Ovary (tissue), 7 donors: ENCODE measurements at regions not wholly inside any gene's neighbourhood (a gene's known extent, or its start where the extent isn't known, plus 50 kb on each side); places are given as distances from the start of the nearest gene placed in this dataset.
"Not testable (repeated sequence)": the region's sequence is repeated elsewhere in the genome, so short reads cannot be mapped to it uniquely, and the experiment has no call there.

Source experiments
- DNase-seq, 5 donors: peaks; one replicate each; pipeline ENCODE4 v3.0.0-alpha.2; 2019 to 2020
- H3K27ac ChIP-seq, 2 donors: fragments of 200-600 bp; one replicate each; pipeline versions ENCODE4 v1.5.1 to v1.8.0; 2019 to 2022
- H3K27me3 ChIP-seq: fragments of 200-600 bp; one replicate; pipeline ENCODE4 v1.8.0; 2022
- H3K36me3 ChIP-seq: fragments of 200-600 bp; sonication (generic); one replicate; pipeline ENCODE4 v1.5.1; 2019
- H3K4me1 ChIP-seq: one replicate; pipeline ENCODE4 v1.8.1; 2013; ENCODE audit warnings: mild to moderate bottlenecking, moderate library complexity; ENCODE audit not compliant: insufficient read depth
- H3K4me3 ChIP-seq: fragments of 200-600 bp; sonication (generic); one replicate; pipeline ENCODE4 v1.5.1; 2017
- H3K9me3 ChIP-seq, 2 donors: fragments of 200-600 bp in 1 of 2; sonication (generic) in 1 of 2; one replicate each; pipeline versions ENCODE4 v1.5.1 to v1.8.1; 2013 to 2019; ENCODE audit warnings: mild to moderate bottlenecking in 1 of 2, moderate library complexity in 1 of 2
- EP300 ChIP-seq: sonication (generic); formaldehyde crosslinking; IDR thresholded peaks from one replicate; pipeline ENCODE4 v1.6.1; 2017; ENCODE audit warnings: antibody characterized with exemption
- POLR2A ChIP-seq: fragments of 450-650 bp; IDR thresholded peaks from one replicate; pipeline ENCODE4 v1.6.1; 2017; ENCODE audit warnings: antibody characterized with exemption, mild to moderate bottlenecking, moderate library complexity
- WGBS, 3 donors: extraction: QIAGEN DNeasy Blood & Tissue Kit in 1 of 3; methylation state at CpG; one replicate each; pipeline versions ENCODE4 v1.1.5 to v1.1.7; 2013 to 2017; 5-methylcytosine and 5-hydroxymethylcytosine counted together
- intact Hi-C, 4 donors: fragments of 100-400 bp; cut with DNase I; formaldehyde crosslinking; loops; one replicate each; pipeline versions ENCODE4 v1.11.0 to v1.15.1; 2022 to 2023
- TF ChIP-seq, protein P1 (sequence below), 3 donors: fragments of 450-650 bp in 2 of 3; fragments of 200-600 bp in 1 of 3; IDR thresholded peaks; one replicate each; pipeline versions ENCODE4 v1.5.1 to v1.8.0; 2016 to 2022; ENCODE audit warnings: antibody characterized with exemption in 3 of 3, mild to moderate bottlenecking in 1 of 3
- donor health status: DM: no; HTN: no; CAD: no; lungs with moderate emphysema.
- donor health status: DM: no; HTN: no; CAD: no.
- donor health status: Bipolar disorder and iron deficiency.
- donor health status: DM: no; HTN: no; CAD: no.
- donor health status: DM: yes; HTN: yes; CAD: no.

DNA sequence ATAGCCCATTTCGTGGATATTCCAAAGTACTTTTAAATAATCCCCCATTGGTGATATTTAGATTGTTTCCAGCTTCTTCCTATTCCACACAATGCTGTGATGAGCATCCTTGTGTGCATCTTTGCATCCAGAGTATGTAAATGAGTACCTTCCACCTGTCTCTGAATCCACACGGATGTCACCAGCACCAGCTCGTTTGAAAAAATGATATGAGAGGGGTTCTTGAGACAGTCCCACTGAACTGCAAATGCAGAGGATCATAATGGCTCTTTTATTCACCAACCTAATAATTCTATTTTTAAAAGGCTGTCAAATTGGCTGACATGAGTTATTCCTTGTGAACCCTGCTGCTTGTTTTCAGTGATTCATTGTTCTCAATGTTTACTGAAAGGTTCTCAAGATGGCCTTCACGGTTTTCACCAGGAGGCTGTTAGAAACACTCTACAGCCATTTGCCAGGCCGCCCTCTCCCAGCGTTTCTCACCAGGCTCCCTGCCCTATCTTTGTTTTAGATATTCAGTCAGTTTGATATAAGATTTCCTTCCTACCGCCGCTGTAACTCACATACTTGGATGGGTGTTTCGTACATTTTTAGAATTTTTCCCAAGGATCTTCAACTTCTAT, 96.7 kb upstream of the PTPRG start:
- no peak for DNase-seq
- Histone ChIP-seq H3K9me3 (no peaks in the 10 kb centered on the region), H3K4me3 (no peak overlapping the region), H3K36me3 (no peaks in the 10 kb centered on the region), H3K27ac (no peak overlapping the region), H3K27me3 (no peaks in the 10 kb centered on the region), H3K4me1 (no peaks in the 10 kb centered on the region)
- 25 to 34% (median 31%) methylated on average over 9 of the region's 9 CpGs for WGBS, 3 donors
- TF ChIP-seq POLR2A (no peak), EP300 (no peak)
- TF ChIP-seq, protein P1, sequence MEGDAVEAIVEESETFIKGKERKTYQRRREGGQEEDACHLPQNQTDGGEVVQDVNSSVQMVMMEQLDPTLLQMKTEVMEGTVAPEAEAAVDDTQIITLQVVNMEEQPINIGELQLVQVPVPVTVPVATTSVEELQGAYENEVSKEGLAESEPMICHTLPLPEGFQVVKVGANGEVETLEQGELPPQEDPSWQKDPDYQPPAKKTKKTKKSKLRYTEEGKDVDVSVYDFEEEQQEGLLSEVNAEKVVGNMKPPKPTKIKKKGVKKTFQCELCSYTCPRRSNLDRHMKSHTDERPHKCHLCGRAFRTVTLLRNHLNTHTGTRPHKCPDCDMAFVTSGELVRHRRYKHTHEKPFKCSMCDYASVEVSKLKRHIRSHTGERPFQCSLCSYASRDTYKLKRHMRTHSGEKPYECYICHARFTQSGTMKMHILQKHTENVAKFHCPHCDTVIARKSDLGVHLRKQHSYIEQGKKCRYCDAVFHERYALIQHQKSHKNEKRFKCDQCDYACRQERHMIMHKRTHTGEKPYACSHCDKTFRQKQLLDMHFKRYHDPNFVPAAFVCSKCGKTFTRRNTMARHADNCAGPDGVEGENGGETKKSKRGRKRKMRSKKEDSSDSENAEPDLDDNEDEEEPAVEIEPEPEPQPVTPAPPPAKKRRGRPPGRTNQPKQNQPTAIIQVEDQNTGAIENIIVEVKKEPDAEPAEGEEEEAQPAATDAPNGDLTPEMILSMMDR (IDR thresholded peaks at IDR 0.05) = no peak
- intact Hi-C loops = no loop called here

DNA sequence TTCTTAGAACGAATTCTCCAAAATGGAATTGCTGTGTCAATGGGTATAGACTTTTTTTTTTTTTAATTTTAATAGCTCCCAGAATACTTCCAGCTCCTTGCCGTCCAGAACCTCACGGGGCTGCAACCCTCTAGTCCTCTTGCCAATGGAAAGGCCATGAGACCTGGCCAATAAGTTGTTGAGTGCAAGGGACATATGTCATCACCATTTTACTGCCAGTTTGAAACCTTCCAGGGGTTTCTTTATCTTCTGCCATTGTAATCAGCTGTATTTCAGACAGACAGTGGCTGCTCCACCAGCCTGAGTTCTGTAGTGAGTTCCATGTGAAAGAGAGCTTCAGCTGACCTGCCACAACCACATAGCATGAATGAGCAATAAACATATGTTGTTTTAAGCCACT, 95.0 kb upstream of the PTPRG start:
- H3K4me1 ChIP-seq = no peaks in the 10 kb centered on the region
- DNase-seq = no peak
- WGBS, 3 donors = 61 to 90% (median 69%) methylated on average over 3 of the region's 3 CpGs
- TF ChIP-seq POLR2A (no peak), EP300 (no peak)
- TF ChIP-seq, protein P1 (IDR thresholded peaks at IDR 0.05) = no peak
- no peaks in the 10 kb centered on the region for H3K9me3 ChIP-seq
- intact Hi-C loops = no loop called here
- H3K36me3 ChIP-seq = no peaks in the 10 kb centered on the region
- no peak overlapping the region for H3K27ac ChIP-seq
- no peaks in the 10 kb centered on the region for H3K27me3 ChIP-seq
- H3K4me3 ChIP-seq = no peak overlapping the region

DNA sequence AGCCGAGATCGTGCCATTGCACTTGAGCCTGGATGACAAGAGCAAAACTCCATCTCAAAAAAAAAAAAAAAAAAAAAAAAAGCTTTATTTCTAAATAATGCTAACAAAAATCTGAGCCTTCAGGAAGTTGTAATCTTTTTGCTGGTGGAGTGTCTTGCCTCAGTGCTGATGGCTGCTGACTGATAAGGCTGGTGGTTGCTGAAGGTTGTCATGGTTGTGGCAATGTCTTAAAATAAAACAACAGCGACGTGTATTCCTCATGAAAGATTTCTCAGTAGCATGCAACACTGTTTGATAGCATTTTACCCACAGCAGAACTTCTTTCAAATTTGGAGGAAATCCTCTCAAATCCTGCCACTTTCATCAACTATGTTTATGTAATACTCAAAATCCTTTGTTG, 77.4 kb upstream of the PTPRG start:
- 93 to 95% (median 94%) methylated on average over 4 of the region's 4 CpGs for WGBS, 3 donors
- intact Hi-C loops = no loop called here
- Histone ChIP-seq H3K27me3 (no peaks in the 10 kb centered on the region), H3K27ac (no peak overlapping the region), H3K4me1 (no peaks in the 10 kb centered on the region), H3K4me3 (no peak overlapping the region), H3K36me3 (no peaks in the 10 kb centered on the region), H3K9me3 (no peaks in the 10 kb centered on the region)
- DNase-seq = no peak
- TF ChIP-seq POLR2A (no peak), EP300 (no peak)
- TF ChIP-seq, protein P1 (IDR thresholded peaks at IDR 0.05) = no peak

DNA sequence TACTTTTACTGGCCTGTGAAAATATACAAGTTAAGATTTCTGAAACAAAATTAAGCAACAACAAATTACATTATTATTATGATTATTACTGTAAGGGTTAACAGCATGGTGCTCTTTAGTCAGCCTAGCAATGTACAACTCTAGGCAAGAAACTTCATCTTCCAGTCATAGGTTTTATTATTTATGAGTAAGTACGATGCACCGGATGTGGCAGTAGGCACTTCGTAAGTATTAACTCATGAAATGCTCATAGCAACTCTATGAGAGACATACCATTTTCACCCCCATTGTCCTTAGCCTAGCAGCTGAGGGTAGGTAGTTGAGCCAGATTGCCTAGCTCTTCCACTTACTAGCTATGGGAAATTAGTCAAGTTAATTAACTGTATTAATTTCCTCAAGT, 68.0 kb upstream of the PTPRG start:
- Histone ChIP-seq H3K4me1 (no peaks in the 10 kb centered on the region), H3K4me3 (no peak overlapping the region), H3K27ac (no peak overlapping the region), H3K9me3 (no peaks in the 10 kb centered on the region), H3K27me3 (no peaks in the 10 kb centered on the region), H3K36me3 (no peaks in the 10 kb centered on the region)
- no peak for TF ChIP-seq EP300
- no peak for TF ChIP-seq POLR2A
- TF ChIP-seq, protein P1 (IDR thresholded peaks at IDR 0.05) = no peak
- intact Hi-C loops = no loop called here
- DNase-seq = no peak
- 76 to 79% (median 78%) methylated on average over 3 of the region's 3 CpGs for WGBS, 3 donors

DNA sequence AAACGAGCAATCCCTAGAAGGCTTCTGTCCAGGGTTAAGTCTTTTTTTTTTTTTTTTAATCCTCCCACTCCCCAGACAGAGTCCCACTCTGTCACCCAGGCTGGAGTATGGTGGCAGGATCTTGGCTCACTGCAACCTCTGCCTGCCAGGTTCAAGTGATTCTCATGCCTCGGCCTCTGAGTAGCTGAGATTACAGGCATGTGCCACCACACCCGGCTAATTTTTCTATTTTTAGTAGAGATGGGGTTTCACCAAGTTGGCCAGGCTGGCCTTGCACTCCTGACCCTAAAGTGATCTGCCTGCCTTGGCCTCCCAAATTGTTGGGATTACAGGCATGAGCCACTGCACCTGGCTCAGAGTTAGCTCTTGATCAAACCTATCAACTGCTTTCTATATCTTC, 67.1 kb upstream of the PTPRG start:
- WGBS, 3 donors = 69 to 82% (median 73%) methylated on average over 3 of the region's 3 CpGs

More for the DNA sequence above, 67.1 kb upstream of the PTPRG start:
- DNase-seq, H3K27me3 ChIP-seq, intact Hi-C loops, H3K4me1 ChIP-seq, H3K27ac ChIP-seq, H3K4me3 ChIP-seq, H3K36me3 ChIP-seq, H3K9me3 ChIP-seq: not testable (repeated sequence)
